HG03354 (cell line): ENCODE measurements at regions not wholly inside any gene's neighbourhood (a gene's known extent, or its start where the extent isn't known, plus 50 kb on each side); places are given as distances from the start of the nearest gene placed in this dataset.
"Not testable (repeated sequence)": the region's sequence is repeated elsewhere in the genome, so short reads cannot be mapped to it uniquely, and the experiment has no call there.

Experiments used
- ATAC-seq: cut with Tn5 transposase; IDR thresholded peaks from one replicate; pipeline ENCODE4 v1.9.1; 2021; ENCODE audit warnings: mild to moderate bottlenecking; ENCODE audit not compliant: unreplicated experiment, poor library complexity, severe bottlenecking

DNA sequence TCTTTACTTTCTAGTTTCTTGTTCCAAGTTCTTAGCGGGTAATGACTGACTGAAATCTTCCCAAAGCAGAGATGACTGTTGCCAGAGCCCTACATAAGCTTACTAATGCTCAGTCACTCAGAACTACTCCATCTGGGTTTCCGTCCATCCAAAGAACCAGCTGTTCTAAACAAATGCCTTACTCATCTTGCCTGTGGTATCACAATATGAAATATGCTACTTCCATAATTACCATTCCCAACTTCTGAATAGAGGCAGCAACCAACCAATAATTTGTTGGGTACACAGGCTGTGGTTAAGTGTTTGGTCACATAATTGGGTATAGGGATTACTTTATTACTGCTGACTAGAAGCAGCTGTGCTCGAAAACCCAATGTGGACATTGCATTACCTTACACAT lies 930.2 kb upstream of the DIAPH2 start:
- no peak for ATAC-seq

DNA sequence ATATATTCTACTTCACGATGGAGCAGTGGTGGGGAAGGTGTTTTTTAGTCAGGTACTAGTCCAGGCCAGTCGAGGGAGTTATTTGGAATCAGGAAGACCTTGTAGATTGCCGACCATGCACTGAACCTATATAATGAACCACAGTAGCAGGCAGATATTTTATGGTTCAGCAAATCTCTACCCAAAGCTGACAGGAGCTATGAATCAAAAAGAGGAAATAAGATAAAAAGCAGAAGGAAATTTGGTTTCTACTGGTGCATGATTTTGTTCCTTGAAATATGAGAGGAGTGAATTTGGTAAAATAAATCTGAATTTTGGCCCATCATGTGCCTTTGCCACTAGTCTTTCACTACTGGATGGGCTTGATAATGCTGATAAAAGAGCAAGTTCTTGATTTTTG lies 924.3 kb upstream of the DIAPH2 start:
- ATAC-seq = no peak

DNA sequence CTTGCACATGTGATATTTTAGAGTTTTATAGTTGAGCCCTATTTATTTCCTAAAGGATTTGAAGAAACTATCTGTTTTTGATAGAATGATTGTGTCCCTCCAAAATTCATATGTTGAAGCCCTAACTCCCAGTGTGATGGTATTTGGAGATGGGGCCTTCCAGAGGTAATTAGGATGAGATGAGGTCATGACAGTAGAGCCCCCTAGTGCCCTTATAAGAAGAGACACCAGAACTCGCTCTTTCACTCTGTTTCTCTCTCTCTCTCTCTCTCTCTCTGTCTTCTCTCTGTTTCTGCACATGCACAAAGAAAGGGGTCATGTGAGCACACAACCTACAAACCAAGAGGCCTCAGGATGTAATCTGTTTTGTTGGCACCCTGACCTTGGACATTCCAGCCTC lies 921.9 kb upstream of the DIAPH2 start:
- ATAC-seq = no peak

DNA sequence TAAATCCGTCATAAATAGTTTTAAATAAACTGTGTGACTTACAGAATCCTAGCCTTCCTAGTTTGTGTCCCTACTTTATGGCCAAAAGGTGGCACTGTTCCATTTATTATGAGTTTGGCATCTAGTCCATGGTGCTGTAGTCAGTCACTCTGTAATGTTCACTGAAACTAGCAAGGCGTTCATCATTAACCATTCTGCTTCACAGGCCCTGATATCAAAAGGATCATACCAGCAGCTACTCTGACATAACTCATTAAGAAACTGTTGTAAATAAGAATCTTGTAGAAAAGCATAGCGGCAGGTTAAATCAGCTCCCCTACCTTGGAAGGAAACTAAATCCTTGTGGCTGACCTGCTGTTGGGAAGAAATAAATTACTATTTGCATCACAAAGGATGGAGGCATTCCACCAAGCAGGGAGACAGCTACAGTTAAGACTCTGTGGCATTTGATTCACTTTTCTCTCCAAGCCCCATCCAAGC lies 919.6 kb upstream of the DIAPH2 start:
- ATAC-seq = peak; percentile 89

DNA sequence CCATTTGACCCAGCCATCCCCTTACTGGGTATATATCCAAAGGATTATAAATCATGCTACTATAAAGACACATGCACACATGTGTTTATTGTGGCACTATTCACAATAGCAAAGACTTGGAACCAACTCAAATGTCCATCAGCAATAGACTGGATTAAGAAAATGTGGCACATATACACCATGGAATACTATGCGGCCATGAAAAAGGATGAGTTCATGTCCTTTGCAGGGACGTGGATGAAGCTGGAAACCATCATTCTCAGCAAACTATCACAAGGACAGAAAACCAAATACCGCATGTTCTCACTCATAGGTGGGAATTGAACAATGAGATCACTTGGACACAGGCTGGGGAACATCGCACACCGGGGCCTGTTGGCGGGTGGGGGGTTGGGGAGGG lies 913.4 kb upstream of the DIAPH2 start:
- not testable (repeated sequence) for ATAC-seq

DNA sequence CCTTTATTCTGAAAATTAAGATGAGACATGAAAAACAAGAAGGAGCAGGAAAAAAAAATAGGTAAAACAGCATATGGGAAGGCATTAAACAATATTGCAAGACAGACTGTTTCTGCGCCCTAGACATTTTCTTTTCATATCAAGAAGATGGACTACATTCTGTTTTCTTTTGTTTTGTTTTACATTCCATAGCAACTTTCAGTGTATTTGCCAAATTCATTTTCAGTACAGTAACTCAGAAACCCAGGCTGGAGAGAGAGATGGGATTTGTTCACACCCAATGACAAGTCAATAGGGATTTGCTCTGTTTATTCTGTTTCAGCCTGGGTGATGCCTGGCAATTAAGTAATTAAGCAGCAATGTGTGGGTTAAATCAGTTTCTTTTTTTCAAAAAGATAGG lies 892.8 kb upstream of the DIAPH2 start:
- ATAC-seq = no peak

DNA sequence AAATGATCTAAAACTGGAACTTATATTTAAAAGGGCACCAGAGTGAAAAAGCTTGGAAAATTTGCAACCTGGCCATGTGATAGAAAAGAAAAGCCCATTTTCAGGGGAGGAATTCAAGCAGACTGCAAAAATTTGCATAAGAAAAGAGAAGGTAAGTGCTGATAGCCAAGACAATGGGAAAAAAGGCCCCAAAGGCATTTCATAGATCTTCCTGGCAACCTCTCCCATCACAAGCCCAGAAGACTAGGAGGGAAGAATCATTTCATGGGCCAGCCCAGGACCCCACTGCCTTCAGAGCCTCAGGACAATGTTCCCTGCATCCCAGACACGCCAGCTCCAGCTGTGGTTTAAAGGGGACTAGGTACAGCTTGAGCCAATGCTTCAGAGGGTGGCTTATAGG lies 887.3 kb upstream of the DIAPH2 start:
- no peak for ATAC-seq

DNA sequence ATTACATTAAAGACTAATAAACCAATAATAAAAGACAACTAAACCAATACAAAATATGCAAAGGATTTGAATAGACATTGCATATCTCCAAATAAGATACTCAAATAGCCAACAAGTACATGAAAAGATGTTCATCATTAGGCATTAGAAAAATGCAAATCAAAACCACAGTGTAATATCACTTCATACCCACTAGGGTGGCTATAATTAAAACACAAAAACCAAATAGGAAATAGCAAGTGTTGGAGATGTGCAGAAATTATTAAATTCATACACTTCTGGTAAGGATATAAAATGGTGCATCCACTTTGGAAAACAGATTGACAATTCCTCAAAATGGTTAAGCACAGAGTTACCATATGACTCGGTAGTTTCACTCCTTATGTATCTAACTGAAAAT lies 860.8 kb upstream of the DIAPH2 start:
- ATAC-seq = no peak

DNA sequence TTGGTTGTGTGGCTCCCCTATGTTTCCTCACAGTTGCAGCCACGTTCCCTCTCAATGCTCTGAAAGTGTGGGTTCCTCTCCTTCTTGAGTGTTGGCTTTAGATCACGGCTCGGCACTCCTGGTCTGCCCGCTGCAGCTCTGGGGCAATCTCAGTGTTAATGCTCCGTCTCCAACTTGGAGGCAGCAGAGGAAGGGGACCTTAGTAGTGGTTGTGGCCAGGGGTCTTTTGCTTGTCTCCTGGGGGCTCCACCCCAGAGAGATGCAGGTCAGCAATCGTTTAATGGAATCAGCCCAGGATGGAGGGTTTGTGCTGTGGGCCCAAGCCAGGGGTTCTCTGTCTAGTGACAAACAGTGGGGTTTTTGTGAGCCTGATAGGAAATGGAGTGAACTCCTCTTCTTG lies 849.4 kb upstream of the DIAPH2 start:
- no peak for ATAC-seq

DNA sequence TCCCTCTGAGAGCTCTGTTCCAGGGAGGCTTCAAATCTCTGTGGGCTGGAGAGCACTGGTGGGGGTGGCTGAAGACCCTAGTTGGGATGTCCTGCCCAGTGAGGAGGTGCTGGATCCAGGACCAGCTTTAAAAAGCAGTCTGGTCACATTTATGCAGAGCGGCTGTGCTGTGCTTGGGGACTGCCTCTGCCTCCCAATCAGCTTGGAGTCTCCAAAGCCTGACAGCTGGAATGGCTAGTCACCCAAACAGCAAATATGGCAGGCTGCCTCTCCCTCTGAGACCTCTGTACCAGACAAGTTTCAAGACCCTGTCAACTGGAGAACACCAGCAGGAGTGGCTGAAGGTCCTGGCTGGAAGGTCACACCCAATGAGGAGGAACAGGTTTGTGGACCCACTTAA lies 848.1 kb upstream of the DIAPH2 start:
- ATAC-seq = no peak

DNA sequence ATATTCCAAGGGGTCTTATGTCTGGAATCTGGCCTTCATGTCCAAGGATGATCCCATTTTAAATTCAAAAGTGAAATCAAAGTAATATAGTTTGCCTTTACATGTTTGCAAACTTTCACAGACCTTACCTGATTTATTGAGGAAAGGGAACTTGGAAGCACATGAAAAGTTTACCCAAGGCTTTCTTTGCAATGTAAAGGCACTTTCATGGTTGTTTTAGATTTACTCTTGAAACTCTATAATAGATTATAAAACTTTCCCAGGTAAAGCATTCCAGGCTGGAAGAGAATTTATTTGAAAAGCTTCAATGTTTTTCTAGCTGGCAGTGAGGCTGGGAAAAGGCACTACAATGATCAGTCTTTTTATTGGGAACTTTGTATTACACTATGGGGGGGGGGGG lies 842.8 kb upstream of the DIAPH2 start:
- ATAC-seq = no peak

DNA sequence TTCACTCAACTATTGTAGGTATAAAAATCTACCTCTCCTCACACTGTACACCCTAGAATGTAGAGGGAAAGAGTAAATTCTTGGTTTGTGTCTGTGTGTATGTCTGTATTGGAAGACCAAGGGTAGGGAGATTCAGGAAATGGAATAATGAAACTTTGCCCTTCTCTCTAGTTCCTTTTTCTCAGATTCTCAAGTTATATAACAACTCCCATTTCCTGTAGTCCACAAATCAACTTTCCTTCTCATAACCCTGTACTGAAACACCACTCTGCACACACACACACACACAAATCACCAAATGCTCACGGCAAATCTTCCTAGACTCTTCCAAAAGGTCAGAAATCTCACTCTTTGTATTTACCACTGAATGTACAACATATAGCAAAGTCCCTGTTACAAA lies 824.5 kb upstream of the DIAPH2 start:
- no peak for ATAC-seq

DNA sequence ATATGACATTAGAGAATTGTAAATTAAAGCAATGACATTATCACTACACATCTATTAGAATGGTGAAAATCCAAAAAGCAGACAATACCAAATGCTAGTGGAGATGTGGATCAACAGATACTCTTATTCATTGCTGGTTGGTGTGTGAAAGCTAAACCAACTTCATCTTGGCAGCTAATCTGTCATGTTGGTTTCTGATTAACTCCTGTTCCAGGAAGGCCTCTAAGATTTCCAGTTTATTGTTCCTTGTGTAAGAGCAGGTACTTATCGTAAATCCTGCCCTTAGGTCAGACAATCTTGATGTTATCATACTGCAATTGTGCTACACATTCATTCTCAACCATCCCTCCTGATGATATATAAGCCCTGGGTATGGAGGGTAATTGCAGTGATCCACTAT lies 809.0 kb upstream of the DIAPH2 start:
- ATAC-seq = no peak

DNA sequence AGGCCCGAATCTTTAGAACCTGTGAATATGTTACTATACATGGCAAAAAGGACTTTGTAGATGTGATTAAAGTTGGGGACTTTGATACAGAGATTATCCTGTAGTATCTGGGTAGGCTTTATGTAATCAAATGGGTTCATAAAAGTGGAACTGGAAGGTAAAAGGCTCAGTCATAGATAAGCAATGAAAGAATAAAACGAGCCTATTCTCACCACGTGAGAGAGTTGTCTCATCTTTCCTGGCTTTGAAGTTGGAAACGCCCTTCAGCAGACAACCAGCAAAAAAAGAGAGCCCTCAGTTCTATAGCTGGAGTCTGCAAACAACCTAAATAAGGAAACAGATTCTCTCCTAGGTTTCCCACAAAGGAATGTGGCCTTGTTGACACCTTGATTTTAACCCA lies 805.8 kb upstream of the DIAPH2 start:
- ATAC-seq = no peak

DNA sequence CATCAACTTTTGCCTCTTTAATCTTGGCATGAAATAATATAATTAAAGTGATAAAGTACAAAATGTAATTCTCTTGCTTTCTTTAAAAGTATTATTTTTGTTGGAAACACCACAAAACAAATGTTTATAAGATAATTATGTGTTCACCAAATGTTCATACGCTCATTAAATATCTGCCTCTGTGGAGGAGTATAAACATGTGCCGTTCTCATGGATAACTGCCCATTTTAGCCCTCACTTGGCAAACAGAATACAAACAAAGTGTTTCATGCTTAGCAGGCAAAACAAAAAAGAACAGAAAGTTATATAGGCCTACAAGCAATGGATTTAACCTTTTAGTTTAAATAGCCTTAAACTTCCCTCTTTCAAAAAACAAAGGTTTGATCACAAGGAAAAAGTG lies 800.5 kb upstream of the DIAPH2 start:
- ATAC-seq = no peak

DNA sequence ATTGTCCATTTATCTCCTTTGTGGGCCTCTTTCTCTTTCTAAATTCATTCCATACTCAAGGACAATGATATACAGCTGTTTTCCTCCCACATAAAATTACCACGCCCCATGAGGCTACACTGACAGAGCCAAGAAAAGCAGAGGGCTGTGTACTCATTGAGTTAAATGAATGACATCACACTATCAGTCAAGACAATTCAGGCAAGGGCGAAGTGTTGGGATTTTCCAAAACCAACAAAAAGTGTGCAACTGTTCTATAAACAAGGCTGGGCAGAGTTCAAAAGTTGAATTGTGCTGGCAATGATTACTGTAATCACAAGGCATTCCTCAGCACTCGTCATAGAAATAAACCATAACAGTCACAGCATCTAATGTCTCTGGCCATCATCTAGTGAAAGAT lies 799.6 kb upstream of the DIAPH2 start:
- ATAC-seq = no peak

DNA sequence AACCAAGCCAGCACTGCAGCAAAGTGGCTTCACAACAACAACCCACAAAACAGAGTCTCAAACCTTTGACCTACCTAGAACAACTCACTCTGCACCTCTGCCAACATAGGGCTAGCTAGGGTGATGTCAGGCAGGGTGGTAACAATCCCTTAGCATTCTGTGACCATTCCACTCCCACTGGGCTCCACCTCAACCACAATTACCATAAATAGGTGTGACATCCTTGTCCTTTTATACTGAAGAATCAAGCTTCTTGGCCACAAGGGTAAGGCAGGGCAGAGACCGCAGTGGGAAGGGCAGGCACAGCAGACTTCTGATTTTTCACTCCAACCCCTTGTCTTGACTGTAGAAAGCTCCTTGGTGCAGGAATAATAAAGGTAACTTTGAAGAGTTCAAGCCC lies 795.4 kb upstream of the DIAPH2 start:
- ATAC-seq = no peak

DNA sequence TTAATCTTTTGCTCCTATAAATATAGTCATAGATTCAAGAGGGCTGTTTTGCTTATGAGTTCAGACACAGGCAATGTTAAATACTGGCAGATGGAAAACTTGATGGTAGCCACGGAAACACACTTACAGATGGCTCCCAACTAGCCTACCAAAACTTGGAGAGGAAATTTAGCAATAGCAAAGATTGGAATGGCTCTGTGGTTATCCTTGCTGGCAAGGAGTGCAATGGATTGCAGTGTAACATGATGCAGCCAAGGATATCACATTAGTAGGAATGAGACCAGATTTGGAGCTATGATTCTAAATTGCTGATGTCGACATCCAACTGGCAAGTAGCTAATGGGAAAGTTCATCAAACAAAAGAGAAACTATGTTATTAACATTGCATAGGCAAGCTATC lies 791.0 kb upstream of the DIAPH2 start:
- no peak for ATAC-seq

DNA sequence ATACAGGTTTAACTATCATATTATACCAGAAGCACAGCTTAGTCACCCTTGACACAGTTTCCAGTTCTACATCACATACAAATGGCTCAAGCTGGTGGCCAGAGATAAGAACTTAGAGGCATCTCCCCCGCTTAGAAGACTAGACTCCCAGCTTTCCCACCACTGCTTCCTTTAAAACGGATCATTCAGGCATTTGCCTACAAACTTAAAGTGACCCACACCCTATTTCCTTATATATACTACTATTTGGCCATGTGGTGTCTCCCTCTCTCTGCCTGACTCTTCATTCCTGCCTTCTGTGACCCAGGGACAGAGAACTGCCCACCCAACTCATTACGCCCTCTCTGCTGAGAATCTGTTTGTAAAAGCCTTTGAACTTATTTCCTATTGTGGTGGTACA lies 781.2 kb upstream of the DIAPH2 start:
- no peak for ATAC-seq

DNA sequence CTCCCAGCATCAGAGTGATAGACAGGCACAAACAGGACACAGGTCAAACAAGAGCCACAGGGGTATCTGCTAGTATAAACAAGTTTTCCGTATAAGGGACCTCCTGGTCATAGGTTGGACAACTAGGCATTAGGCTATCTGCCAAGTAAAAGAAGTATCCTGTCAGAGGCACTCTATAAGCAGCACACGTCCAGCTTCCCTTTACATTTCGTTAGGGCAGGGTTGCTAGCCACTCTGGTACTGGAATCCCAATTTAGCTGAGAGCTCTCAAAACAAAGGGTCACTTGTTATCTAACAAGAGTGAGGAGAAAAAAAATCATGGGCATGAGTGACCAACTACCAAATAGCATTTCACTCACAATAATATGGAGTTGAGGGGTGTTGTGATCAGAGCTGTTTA lies 780.7 kb upstream of the DIAPH2 start:
- no peak for ATAC-seq

DNA sequence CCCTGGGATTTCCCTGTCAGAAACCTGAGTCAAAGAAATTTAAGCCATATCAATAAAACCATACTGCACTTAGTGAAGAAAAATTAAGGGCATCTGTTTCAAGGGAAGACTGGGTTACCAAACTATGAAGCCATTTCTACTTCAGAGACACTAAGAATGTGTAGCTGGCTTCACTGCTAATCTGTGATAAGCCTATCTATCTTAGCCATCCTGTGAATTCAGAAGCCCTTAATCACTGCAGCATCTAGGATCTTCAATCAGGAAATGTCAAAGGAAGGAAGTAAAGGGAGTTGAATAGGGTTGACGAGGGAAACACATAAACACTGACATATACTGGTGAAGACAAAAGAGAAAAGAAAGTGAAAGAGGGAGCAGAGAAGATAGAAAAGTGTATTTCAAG lies 777.6 kb upstream of the DIAPH2 start:
- ATAC-seq = no peak

DNA sequence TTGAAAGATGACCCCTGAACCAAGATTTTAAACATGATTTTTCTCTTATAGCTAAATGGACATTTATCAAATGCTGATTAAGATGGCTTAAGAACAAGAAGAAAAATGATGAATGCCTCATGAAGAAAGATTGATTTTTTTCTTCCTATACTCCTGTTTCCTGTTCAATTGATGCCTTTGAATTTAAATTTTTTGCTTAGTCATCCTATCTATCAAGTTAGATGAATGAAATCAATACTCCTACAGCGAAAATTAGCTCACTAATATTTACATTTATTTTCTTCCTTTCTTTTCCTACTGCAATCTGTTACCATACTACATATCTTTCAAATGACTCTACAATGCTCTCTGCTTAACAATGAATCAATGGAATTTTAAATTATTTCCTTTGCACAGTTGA lies 773.6 kb upstream of the DIAPH2 start:
- ATAC-seq = no peak

DNA sequence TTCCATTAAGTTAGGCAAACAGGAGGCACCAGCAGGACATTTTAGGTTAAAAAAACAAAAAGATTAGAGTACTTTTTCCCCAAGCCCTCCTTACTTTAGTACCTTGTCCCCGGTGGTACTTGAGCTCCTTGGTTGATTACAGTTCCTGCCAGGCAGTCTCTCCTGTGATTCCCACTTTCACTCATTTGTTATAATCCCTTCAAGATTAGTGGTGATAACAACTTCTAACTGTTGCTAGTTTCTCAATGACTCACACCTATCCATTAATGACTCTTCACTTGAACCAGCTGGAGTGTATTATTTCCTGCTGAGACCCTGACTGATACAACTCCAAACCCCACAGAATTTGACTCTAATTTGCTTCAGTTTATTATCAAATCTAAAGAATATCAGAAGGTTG lies 765.0 kb upstream of the DIAPH2 start:
- ATAC-seq = no peak
